Chondrocyte (in vitro differentiated cells): ENCODE measurements at regions not wholly inside any gene's neighbourhood (a gene's known extent, or its start where the extent isn't known, plus 50 kb on each side); places are given as distances from the start of the nearest gene placed in this dataset.

Experiments used
- DNase-seq: peaks from one replicate; pipeline ENCODE4 v3.0.0; 2021; ENCODE audit warnings: mixed read lengths, low spot score
- H3K27ac Mint-ChIP-seq: one replicate; pipeline ENCODE4 v1.8.0; 2021; ENCODE audit warnings: mild to moderate bottlenecking, moderate library complexity, mixed read lengths; ENCODE audit not compliant: unreplicated experiment
- H3K27me3 Mint-ChIP-seq: 2 replicates; pipeline ENCODE4 v1.8.0; 2021; ENCODE audit warnings: low read depth, mixed read lengths
- H3K36me3 Mint-ChIP-seq: 2 replicates; pipeline ENCODE4 v1.8.0; 2021; ENCODE audit warnings: low read depth, mixed read lengths
- H3K4me1 Mint-ChIP-seq: 2 replicates; pipeline ENCODE4 v1.8.0; 2021; ENCODE audit warnings: low read depth, mild to moderate bottlenecking, mixed read lengths
- H3K4me3 Mint-ChIP-seq: one replicate; pipeline ENCODE4 v1.8.0; 2021; ENCODE audit warnings: mild to moderate bottlenecking, moderate library complexity, mixed read lengths; ENCODE audit not compliant: unreplicated experiment
- H3K9me3 Mint-ChIP-seq: 2 replicates; pipeline ENCODE4 v1.8.0; 2021; ENCODE audit warnings: low read depth, mixed read lengths
- CTCF ChIP-seq: fragments of 200-600 bp; sonication (generic); IDR thresholded peaks from 2 replicates; pipeline ENCODE4 v1.5.0; 2021; ENCODE audit warnings: antibody characterized with exemption, mild to moderate bottlenecking, moderate library complexity

- no peak overlapping the region for H3K27ac Mint-ChIP-seq
- H3K4me1 Mint-ChIP-seq, result peaks cover 15% of the 10 kb centered on the region
- DNase-seq, result no peak
- TF ChIP-seq CTCF, result no peak
- H3K27me3 Mint-ChIP-seq, result peaks cover 9% of the 10 kb centered on the region
- peaks cover 7% of the 10 kb centered on the region for H3K9me3 Mint-ChIP-seq
- no peaks in the 10 kb centered on the region for H3K36me3 Mint-ChIP-seq
- H3K4me3 Mint-ChIP-seq, result no peak overlapping the region
Measured at GRCh38 chr6:33927112-33927511, 123.3 kb upstream of the MLN start.

DNA sequence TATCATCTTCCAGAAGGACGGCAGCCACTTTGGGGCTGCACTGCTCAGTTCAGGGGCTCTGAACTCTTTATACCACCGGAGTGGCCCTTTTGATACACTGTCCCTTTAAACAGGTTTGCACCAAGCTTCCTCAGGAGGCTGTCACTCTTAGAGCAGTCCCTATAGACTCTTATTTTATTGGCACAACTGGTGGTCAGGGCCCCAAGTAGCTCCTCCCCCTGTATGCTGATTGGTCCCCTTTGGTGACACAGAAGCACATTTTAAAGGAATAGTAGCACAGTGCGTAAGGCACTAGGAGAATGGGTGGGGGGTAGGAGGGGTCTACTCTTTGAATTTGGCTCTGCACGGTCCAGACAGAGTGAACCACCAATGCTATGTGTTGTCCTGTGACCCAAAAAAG lies 122.6 kb upstream of the MLN start:
- Mint-ChIP-seq H3K27me3 (peaks cover 4% of the 10 kb centered on the region), H3K4me1 (peaks cover 15% of the 10 kb centered on the region), H3K27ac (no peak overlapping the region), H3K4me3 (no peak overlapping the region), H3K9me3 (peaks cover 7% of the 10 kb centered on the region), H3K36me3 (no peaks in the 10 kb centered on the region)
- no peak for DNase-seq
- TF ChIP-seq CTCF, result no peak

DNA sequence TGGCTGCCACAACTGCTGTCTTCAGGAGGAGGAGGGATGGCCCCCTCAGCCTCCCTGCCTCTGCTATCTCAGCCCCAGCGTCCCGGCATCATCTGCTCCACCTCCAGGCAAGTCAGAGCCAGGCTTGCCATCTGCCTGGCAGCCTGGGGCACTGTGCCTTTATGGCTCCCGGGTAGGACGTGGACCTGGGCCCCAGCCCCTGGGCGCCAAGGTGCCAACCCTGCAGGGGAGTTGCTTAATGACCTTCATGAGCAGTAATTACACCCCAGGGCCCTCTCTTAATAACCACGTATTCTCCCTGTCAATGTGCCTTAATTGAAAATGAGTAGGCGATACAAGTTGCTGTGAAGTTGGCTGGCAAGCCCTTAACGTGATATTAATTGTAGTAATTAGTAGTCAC lies 122.1 kb upstream of the MLN start:
- TF ChIP-seq CTCF, result no peak
- Mint-ChIP-seq H3K4me3 (no peak overlapping the region), H3K27me3 (peaks cover 3% of the 10 kb centered on the region)

GRCh38 chr6:33925210-33925609 lies 121.4 kb upstream of the MLN start:
- peaks cover 7% of the 10 kb centered on the region for H3K9me3 Mint-ChIP-seq
- H3K4me3 Mint-ChIP-seq, result no peak overlapping the region
- H3K4me1 Mint-ChIP-seq, result peaks cover 12% of the 10 kb centered on the region
- DNase-seq, result no peak
- H3K36me3 Mint-ChIP-seq, result no peaks in the 10 kb centered on the region
- H3K27ac Mint-ChIP-seq, result no peak overlapping the region
- TF ChIP-seq CTCF, result no peak
- peaks cover 2% of the 10 kb centered on the region for H3K27me3 Mint-ChIP-seq

More for the DNA sequence above, 122.1 kb upstream of the MLN start:
- no peak overlapping the region for H3K27ac Mint-ChIP-seq
- H3K36me3 Mint-ChIP-seq, result no peaks in the 10 kb centered on the region
- H3K4me1 Mint-ChIP-seq, result peaks cover 15% of the 10 kb centered on the region
- no peak for DNase-seq
- peaks cover 7% of the 10 kb centered on the region for H3K9me3 Mint-ChIP-seq

DNA sequence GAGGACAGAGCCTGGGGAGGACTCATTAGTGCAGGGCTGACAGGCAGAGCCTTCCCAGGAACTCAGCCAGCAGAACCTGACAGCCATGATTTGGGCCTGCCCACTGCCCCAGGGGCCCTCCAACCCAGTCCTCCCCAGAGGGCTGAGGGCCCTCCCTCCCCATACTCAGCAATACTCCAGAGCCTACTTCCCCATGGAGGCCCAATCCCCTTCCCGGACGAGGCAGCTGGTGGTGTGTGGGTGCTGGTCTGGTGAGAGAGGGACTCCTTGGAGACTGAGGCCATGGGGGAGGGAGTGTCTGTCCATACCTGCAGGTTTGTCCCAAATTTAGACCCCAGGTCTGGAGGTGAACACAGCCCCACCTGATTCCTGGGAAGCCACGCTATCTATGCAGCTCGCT lies 120.9 kb upstream of the MLN start:
- Mint-ChIP-seq H3K27me3 (peaks cover 5% of the 10 kb centered on the region), H3K36me3 (no peaks in the 10 kb centered on the region), H3K27ac (no peak overlapping the region), H3K9me3 (peaks cover 7% of the 10 kb centered on the region), H3K4me1 (peaks cover 8% of the 10 kb centered on the region), H3K4me3 (no peak overlapping the region)
- no peak for TF ChIP-seq CTCF
- DNase-seq, result no peak
